Germinal center (tissue), 1 donor: ENCODE measurements at regions not wholly inside any gene's neighbourhood (a gene's known extent, or its start where the extent isn't known, plus 50 kb on each side); places are given as distances from the start of the nearest gene placed in this dataset.
"Not testable (repeated sequence)": the region's sequence is repeated elsewhere in the genome, so short reads cannot be mapped to it uniquely, and the experiment has no call there.

ENCODE experiments used
- DNase-seq: peaks from one replicate; pipeline ENCODE4 v3.0.0; 2012; ENCODE audit warnings: mixed read lengths, low spot score

DNA sequence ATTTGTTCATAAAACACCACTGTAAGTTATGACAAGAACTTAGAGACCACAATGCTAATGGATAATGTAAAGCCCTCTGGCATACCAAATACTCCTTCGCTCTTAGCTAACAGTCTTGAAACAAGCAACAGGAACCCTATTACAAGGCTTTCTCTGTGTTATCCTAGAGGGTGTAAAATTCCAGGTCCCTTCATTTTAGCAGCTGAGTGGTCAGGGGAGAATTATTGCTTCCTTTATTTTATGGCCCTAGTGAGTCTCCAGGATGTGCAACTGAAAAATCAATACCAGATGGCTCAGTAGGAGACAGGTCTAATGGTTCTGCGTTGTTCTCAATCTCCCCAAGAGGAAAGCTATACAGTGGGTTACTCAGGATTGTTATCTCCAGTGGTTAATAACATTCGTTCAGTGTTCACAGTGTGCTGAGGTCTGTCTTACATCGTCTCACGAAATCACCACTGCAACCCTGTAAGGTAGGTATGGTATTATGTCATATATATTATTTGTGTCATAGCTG lies 172.7 kb upstream of the CNOT2 start:
- DNase-seq, result no peak

DNA sequence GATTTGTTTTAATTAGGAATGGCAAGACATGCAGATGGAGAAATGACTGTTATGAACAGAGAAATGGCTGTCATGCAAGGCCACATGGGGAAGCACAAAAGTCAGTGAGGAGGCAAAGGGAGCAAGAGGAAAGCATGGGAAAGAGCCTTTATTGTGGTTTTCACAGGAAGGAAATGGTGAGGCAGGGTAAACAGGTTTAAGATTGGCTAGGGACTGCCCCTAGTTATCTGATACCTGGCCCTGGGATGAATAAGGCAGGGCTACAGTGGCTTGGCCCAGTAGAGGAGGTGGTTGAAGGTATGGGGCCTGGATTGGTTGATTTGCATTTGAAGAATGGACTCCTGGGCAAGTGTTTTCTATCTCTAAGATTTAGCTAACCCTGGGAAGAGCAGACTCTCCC lies 168.7 kb upstream of the CNOT2 start:
- DNase-seq, result no peak

DNA sequence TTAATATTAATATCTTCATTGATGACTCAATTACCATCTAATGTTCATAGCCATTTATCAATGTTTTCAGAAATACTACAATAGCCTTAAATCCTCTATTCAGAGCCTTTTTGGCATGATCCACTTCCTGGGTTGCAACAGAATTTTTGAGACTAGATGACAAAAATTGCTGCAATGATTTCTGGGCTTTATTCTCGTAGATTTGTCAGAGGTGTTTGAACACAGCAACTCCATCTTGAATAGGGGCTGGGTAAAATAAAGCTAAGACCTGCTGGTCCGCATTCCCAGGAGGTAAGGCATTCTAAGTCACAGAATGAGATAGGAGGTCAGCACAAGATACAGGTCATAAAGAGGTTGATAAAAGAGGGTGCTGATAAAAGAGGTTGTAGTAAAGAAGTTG lies 165.8 kb upstream of the CNOT2 start:
- DNase-seq, result no peak

DNA sequence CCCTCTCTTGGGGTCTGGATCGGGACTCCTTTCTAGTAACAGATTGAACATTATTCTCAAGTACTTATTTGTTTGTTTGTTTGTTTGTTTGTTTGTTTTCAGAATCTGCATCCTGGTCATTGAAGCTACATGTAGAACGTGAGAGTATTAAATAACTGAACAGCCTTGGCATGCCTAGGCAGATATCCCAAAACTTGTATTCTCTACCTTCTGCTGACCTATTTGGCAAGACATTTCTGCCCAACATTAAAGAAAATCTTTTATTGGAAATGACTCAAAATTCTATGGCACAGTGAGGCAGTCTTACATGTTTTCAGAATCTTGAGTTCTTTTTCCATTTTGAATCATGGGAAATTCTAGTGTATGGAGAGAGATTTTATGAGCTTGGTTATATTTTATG lies 165.1 kb upstream of the CNOT2 start:
- DNase-seq, result no peak

DNA sequence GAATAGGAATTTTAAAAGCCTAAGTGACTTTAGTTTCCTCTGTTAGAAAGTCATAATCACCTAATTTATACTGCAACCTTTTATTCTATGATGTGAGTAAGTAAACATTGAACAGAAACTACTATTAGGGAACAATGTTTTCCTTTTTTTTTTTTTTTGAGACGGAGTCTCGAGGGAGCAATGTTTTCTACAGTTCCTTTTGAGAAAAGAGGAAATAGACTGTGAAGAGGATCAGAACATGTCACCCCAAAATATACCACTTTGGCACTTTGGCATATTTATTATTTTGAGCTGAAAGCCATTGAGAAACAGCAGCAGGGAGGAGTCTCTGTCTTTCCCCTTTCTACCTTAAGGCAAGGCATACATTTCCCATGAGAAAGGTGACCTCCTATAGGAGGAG lies 162.7 kb upstream of the CNOT2 start:
- peak; percentile 40 for DNase-seq

DNA sequence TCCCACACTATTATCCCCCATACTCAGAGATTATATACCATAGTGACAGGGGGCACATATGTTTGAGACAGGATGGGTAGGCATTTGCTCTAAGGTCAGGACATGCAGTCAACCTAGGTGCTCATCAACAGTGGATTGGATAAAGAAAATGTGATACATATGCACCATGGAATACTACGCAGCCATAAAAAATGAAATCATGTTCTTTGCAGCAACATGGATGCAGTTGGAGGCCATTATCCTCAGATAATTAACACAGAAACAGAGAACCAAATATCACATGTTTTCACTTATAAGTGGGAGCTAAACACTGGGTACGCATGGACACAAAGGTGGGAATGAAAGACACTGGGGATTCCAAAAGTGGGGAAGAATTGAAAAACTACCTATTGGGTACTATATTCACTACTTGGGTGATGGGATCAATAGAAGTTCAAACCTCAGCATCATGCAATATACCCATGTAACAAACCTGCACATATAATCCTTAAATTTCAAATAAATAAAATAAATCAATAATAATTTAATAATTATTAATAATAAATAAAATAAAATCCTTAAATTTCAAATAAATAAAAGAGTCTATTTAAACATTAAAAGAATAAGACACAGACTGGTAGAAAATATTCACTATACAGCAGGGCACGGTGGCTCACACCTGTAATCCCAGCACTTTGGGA lies 160.1 kb upstream of the CNOT2 start:
- no peak for DNase-seq

DNA sequence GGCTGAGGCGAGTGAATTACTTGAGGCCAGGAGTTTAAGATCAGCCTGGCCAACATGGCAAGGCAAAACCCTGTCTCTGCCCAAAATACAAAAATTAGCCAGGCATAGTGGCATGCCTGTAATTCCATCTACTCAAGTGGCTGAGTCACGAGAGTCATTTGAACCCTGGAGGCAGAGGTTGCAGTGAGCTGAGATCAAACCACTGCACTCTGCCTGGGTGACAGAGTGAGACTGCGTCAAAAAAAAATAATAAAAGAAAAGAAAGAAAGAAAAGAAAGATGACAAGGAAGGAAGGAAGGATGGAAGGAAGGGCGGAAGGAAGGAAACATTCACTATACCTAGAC lies 159.6 kb upstream of the CNOT2 start:
- DNase-seq, result no peak

DNA sequence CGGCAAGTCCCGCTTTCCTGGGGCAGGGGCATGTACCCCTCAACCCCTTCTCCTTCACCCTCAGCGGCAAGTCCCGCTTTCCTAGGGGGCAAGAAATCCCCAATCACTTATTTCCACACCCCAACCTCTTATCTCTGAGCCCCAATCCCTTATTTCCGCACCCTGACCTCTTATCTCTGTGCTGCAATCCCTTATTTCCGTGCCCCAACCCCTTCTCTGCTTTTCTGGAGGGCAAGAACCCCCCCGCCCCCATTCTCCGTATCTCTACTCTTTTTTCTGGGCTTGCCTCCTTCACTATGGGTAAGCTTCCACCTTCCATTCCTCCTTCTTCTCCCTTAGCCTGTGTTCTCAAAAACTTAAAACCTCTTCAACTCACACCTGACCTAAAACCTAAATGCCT lies 156.9 kb upstream of the CNOT2 start:
- not testable (repeated sequence) for DNase-seq

DNA sequence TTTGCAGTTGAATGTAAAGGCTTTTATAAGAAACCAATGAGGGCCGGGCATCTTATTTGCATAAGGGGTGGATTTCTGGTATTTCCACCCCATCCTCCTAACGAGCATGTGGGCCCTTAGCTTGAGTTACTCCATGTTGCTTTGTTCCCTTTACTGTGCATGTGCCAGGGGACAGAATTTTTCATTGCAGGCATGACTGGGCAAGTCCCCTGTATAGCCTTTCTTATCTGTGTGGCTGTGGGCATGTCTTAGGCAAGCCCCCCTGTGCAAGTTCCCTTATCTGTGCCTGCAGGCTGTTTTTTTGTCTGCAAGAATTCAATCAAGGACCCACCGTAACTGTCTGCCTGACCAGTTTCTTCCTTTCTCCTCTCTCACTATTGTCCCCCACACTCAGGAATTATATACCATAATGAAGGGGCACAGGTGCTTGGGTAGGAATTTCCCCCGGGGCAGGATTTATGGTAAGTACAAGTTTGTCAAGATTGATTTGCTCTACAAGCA lies 152.2 kb upstream of the CNOT2 start:
- DNase-seq, result no peak

DNA sequence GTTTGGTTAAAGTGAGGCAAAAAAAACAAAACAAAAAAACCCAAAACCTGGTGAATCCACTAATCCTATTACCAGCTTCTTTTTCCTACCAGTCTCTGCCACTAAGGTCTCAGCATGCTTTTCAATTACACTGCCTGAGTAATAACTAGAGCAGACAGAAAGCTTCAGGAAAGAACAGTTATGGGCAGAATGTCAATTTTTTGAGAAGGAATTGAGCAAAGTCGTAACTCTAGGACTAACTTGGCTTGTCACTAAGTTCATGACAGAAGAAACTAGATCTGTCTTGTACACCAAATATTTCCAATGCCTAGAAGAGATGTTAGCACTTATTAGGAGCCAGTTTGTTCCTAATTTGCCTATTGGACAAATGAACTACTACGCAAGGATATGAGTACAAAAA lies 148.8 kb upstream of the CNOT2 start:
- DNase-seq, result no peak

DNA sequence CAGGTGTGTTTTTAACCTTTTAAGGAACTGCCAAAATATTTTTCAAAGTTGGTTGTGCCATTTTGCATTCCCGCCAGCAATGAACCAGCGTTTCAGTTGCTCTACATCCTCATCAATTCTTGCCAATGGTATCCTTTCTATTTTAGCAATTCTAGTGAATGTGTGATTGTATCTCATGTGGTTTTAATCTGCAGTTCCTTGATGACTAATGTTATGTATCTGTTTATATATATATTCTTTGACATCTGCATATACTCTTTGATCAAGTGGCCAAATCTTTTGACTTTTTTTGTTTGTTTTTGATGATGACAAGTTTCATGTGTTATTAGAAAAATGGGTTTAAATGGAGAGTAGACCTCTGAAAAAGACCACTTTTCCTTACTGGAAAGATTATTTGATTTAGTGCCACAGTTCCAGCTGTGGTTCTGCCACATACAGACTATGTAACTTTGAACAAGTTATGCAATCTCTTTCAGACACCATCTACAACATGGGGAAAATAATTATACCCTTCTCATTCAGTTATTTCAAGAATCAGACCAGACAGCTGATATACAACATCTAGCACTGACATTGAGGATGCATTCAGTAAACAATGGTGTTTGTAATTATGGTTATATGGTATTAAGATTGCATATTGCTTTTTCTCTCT lies 146.3 kb upstream of the CNOT2 start:
- DNase-seq, result no peak

DNA sequence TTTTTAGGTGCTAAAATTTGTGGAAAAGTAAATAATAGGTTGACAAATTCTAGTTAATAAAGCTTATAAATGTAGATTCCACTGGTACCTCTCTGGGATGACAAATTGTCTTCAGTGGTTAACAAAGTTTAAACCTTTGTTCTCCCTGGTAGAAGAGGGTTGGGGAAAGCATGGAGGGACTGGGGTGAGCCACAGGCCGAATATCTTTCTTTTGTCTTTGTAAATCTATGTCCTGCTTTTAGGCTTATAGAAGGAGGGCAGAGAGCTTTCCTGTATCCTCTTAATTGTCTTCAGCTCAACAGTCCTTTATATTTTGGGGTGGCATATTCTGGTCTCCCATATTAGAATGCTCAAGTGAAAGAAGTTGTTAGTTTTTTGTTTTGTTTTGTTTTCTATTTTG lies 142.2 kb upstream of the CNOT2 start:
- DNase-seq, result no peak

DNA sequence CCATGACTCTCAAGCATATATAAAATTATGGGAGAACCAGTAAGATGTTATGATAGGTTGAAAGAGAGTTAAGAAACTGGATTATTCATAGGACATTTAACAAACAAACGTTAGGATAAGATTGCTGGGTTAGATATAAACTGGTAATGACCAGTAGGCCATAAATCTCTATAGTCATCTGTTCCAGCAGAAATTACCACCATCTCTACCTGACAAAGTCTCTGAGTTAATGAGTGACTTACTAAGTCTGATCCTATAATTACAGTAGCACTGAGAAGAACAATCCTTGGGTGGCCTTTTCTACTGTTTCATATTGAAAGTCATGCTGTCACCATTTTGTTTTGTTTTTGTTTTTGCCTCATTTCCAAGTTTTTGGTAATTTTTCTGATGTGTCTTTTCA lies 136.9 kb upstream of the CNOT2 start:
- DNase-seq, result no peak

DNA sequence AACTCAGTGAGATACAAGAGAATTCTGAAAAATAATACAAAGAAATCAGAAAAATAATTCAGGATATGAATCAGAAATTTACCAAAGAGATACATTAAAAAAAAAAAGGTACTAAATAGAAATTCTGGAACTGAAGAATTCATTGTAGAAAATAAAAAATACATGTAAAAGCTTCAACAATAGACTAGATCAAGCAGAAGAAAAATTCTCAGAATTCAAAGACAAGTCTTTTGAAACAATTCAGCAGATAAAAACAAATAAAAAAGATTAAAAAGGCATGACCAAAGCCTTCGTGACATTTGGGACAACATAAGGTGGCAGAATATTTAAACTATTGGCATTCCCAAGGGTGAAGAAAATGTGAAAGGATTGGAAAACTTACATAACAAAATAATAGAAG lies 133.1 kb upstream of the CNOT2 start:
- no peak for DNase-seq

DNA sequence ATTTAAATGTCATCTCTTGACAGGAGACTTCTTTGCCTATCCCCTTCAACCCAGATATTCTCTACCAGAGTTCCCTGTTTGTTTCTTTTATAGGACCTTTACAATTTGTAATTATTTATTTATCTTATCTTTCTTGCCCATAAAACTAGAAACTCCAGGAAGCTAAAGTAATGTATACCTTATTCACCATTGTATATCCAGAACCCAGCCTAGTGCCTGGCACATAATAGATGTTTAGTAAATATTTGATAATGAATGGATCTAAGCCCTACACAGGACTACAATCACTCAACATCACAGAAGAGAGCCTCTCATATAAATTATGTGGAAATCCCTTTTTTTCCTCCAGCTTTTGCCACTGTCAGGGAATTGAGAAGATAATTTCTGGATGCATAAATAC lies 125.6 kb upstream of the CNOT2 start:
- DNase-seq, result no peak

DNA sequence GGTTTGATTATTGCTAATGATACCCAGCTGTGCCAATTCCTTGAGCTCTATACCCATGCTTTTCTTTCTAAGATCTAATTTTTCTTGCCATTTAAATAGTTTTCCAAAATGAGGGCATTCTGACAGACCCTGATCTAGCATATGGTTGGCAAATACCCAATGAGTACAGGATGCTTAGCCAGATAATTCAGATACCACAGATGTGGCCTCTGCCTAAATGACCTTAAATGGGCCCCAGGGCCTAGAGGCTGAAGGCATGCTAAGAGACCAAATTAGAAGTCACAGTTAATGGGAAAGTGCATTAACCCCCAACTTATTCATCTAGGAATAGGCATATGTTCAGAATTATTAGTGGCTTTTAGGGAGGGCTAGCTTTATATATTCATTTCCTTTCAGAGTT lies 122.3 kb upstream of the CNOT2 start:
- DNase-seq, result no peak

DNA sequence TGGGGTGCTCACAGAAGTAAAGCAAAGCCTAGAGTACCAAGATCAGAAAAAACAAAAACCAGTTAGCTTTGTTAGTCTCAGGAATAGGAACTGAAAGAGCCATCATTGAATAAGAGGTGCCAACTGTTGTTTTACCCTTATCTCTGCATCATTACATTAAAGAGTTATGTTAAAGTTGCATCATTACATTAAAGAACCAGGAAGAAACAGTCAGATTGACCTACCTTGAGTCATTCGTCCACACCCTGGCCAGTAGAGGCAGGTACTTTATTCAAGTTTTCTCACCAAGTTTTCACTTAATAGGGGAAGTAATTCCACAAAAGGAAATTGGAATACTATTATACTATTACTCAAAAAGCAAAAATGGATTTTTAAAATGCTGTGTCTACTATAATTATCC lies 121.7 kb upstream of the CNOT2 start:
- no peak for DNase-seq

DNA sequence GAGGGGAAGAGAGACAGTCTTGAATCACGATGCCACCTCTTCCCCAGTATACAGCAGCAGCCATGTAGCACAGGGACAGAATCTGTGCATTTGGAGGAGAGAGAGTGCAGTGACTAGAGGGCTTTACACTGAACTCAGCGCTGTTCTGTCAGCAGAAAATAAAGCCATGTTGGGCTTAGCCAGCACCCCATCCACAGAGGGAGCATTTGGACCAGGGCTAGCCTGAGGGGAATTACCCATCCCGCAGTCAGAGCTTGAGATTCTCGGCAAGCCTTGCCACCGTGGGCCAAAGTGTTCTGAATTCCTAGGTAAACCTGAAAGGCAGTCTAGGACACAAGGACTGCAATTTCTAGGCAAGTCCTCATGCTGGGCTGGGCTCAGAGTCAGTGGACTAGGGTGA lies 120.4 kb upstream of the CNOT2 start:
- no peak for DNase-seq

DNA sequence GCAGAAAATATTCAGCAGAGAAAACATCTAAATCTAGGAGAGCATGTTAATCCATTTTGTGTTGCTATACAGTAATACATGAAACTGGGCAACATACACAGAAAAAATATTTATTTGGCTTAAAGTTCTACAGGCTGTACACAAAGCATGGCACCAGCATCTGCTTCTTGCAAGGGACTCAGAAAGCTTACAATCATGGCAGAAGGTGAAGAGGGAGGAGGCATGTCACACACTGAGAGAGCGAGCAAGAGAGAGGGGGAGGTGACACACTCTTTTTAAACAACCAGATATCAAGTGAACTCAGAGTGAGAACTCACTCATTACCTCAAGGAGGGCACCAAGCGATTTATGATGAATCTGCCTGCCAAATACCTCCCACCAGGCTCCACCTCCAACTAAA lies 94.2 kb upstream of the CNOT2 start:
- no peak for DNase-seq

DNA sequence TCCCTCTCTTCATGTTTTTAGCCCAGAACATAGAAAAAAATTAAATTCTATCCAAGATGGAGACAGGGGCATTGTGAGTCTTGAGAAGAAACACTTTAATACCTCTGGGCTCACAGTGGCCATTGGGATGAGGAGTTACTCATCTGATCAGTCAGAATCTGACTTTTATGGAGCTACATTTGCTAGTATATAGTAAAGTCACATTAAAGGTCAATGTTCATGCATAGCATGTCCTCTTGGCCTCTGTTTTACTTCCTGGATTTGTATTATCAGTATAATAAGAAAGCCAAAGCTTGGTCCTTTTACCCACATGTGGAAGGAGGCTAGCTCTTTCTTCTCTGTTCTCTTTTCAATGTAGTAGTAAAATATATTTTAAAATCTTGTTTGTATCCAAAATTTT lies 93.6 kb upstream of the CNOT2 start:
- DNase-seq, result no peak

DNA sequence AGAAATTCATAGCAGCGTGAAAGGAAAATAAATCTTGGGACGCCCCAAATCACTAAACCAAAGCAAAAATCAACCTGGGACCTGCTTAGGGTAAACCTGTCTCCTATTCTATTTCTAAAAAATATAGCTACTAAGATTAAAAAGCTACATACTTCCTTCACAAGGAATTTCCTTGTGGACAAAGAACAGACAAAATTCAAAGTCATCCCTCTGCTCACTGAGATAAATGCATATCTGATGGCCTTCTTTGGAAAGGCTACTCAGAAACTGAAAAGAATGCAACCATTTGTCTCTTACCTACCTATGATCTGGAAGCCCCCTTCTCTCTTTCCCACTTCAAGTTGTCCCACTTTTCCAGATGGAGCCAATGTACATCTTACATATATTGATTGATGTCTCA lies 93.0 kb upstream of the CNOT2 start:
- DNase-seq, result no peak

DNA sequence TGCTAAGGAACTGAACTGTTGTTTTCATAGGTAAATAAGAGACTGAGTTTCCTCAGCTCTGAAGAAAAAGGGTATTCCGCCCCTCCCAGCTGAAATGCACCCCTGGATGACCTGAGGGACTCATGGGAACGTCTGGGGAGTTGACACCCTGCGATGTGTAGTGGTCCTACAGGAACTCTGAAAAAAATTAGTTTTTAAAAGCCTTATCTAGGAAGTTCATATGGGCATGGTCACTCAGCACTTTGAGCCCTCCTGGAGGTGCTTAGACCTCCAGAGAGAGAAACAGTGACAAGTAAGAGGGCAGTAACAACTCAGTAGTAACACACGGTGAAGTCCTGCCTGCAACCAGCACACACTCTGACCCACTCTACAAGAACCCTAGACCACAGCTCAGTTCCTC lies 91.2 kb upstream of the CNOT2 start:
- DNase-seq, result no peak

DNA sequence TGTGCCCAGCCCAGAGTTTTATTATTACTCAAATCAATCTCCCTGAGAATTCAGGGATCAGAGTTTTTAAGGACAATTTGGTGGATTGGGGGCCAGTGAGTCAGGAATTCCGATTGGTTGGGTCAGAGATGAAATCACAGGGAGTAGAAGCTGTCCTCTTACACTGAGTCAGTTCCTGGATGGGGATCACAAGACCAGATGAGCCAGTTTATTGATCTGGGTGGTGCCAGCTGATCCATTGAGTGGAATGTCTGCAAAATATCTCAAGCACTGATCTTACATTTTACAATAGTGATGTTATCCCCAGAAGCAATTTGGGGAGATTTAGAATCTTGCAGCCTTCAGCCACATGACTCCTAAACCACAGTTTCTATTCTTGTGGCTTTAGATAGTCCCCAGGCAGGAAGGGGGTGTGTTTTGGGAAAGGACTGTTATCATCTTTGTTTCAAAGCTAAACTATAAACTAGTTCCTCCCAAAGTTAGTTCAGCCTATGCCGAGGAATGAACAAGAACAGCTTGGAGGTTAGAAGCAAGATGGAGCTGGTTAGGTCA lies 89.1 kb upstream of the CNOT2 start:
- no peak for DNase-seq
